K562 (cell line): ENCODE measurements at regions not wholly inside any gene's neighbourhood (a gene's known extent, or its start where the extent isn't known, plus 50 kb on each side); places are given as distances from the start of the nearest gene placed in this dataset.

Experiments used
- ATAC-seq: fragments of 200-7000 bp; cut with Tn5 transposase; 3 replicates; pipeline ENCODE4 v1.9.1; 2020; ENCODE audit warnings: moderate library complexity
- BruUV-seq: library from RNA; stranded (reverse); fragments of 400-500 nt; replicated peaks from 2 replicates; lab custom pipeline; 2021; lab: Mats Ljungman, UMichigan
- CTCF ChIA-PET: fragments of 300-600 bp; formaldehyde crosslinking; extraction: SDS; loops from one replicate; lab custom pipeline; 2021; ENCODE audit warnings: low intra/inter-chr PET ratio; lab: Yijun Ruan, JAX
- POLR2A ChIA-PET: fragments of 300-600, 350-650 bp; sonication (Branson Sonifier 250); formaldehyde crosslinking; extraction: SDS; loops from one replicate; lab custom pipeline; 2021; ENCODE audit warnings: antibody characterized with exemption, inconsistent platforms; lab: Yijun Ruan, JAX
- DNase-seq, 4 experiments: peaks; one replicate each; pipeline versions ENCODE4 v3.0.0 to v3.0.0-alpha.2; 2011 to 2018; ENCODE audit warnings: low spot score in 3 of 4, mixed read lengths in 3 of 4; ENCODE audit errors: extremely low read depth in 1 of 4
- FAIRE-seq: peaks from 2 replicates; lab custom pipeline; 2011; peaks lifted over from hg19 to GRCh38; lab: Jason Lieb, UNC
- H2AFZ ChIP-seq: 2 replicates; pipeline ENCODE4 v1.6.0; 2011; ENCODE audit warnings: low read depth, low read length, control low read depth, inconsistent platforms
- H3K27ac ChIP-seq: fragments of 200-600 bp; 3 replicates; pipeline ENCODE4 v1.8.0; 2011; ENCODE audit warnings: low read depth, mild to moderate bottlenecking, control low read depth, inconsistent platforms, low read length, moderate library complexity, mixed read lengths; ENCODE audit errors: extremely low read depth
- H3K27me3 ChIP-seq, 2 experiments: fragments of 300-600 bp in 1 of 2; 2 replicates in 1 of 2; 3 replicates in 1 of 2; pipeline versions ENCODE4 v1.6.0 to v1.8.0; 2011; ENCODE audit warnings: inconsistent platforms in 2 of 2, low read length in 2 of 2, mild to moderate bottlenecking in 1 of 2, mixed read lengths in 1 of 2, moderate library complexity in 1 of 2; ENCODE audit not compliant: control insufficient read depth in 2 of 2, insufficient read depth in 2 of 2
- H3K36me3 ChIP-seq: fragments of 300-600 bp; 3 replicates; pipeline ENCODE4 v1.8.0; 2011; ENCODE audit warnings: mild to moderate bottlenecking, low read length, inconsistent platforms; ENCODE audit not compliant: control insufficient read depth, insufficient read depth
- H3K4me1 ChIP-seq, 2 experiments: fragments of 200-600 bp in 1 of 2; replicated peaks in 1 of 2; 2 replicates in 1 of 2; 3 replicates in 1 of 2; pipeline versions ENCODE4 v1.5.1 to v1.8.0; 2011; ENCODE audit warnings: inconsistent platforms in 2 of 2, low read length in 2 of 2, mild to moderate bottlenecking in 1 of 2, mixed read lengths in 1 of 2, moderate library complexity in 1 of 2; ENCODE audit not compliant: control insufficient read depth in 2 of 2, insufficient read depth in 2 of 2
- H3K4me2 ChIP-seq: 2 replicates; pipeline ENCODE4 v1.6.1; 2011; ENCODE audit warnings: low read length, control low read depth, inconsistent platforms, mixed read lengths; ENCODE audit not compliant: insufficient read depth
- H3K4me3 ChIP-seq: fragments of 200-600 bp; sonication (generic), shearing (Covaris generic); 2 replicates; pipeline ENCODE4 v1.5.1; 2016; ENCODE audit warnings: control low read depth, inconsistent platforms
- H3K79me2 ChIP-seq: fragments of 200-600 bp; 3 replicates; pipeline ENCODE4 v1.8.0; 2011; ENCODE audit warnings: low read length, inconsistent platforms; ENCODE audit not compliant: control insufficient read depth, insufficient read depth
- H3K9ac ChIP-seq, 2 experiments: 2 replicates each; pipeline versions ENCODE4 v1.6.0 to v1.6.1; 2011; ENCODE audit warnings: low read depth in 2 of 2, low read length in 2 of 2, control low read depth in 1 of 2, inconsistent platforms in 1 of 2, mild to moderate bottlenecking in 1 of 2, mixed read lengths in 1 of 2; ENCODE audit not compliant: insufficient read depth in 1 of 2
- H3K9me1 ChIP-seq: one replicate; pipeline ENCODE4 v1.6.0; 2011; ENCODE audit warnings: inconsistent platforms, mild to moderate bottlenecking, low read length, moderate library complexity; ENCODE audit not compliant: control insufficient read depth, insufficient read depth
- H3K9me3 ChIP-seq: replicated peaks from 2 replicates; pipeline ENCODE4 v1.5.1; 2011; ENCODE audit warnings: low read depth, low read length, inconsistent platforms; ENCODE audit not compliant: control insufficient read depth, insufficient read depth
- H4K20me1 ChIP-seq: replicated peaks from 2 replicates; pipeline ENCODE4 v1.6.1; 2011; ENCODE audit warnings: low read length, inconsistent platforms, mixed read lengths; ENCODE audit not compliant: control insufficient read depth, insufficient read depth
- CBFA2T2 ChIP-seq: fragments of 450-650 bp; conservative IDR thresholded peaks from 2 replicates; pipeline ENCODE4 v1.6.1; 2017; ENCODE audit warnings: mild to moderate bottlenecking
- CREB1 ChIP-seq, 2 experiments: sonication (generic) in 1 of 2; formaldehyde crosslinking in 1 of 2; IDR thresholded peaks; 2 replicates each; pipeline versions ENCODE4 v1.6.1 to v1.8.0; 2012 to 2022; ENCODE audit warnings: inconsistent platforms in 1 of 2, mild to moderate bottlenecking in 1 of 2, missing genetic modification reagents in 1 of 2, moderate library complexity in 1 of 2
- FOXA1 ChIP-seq: fragments of 450-650 bp; IDR thresholded peaks from 2 replicates; pipeline ENCODE4 v1.6.1; 2016; ENCODE audit warnings: mild to moderate bottlenecking, borderline replicate concordance
- FUS ChIP-seq: fragments of 200-400 bp; formaldehyde crosslinking; optimal IDR thresholded peaks from 2 replicates; pipeline ENCODE3; 2017; ENCODE audit warnings: low read depth, low read length
- GATAD2A ChIP-seq: fragments of 450-650 bp; IDR thresholded peaks from 2 replicates; pipeline ENCODE4 v1.6.1; 2017
- HSF4 ChIP-seq: fragments of 250-450 bp; sonication (Bioruptor Pico); IDR thresholded peaks from 2 replicates; pipeline ENCODE4 v2.1.2; 2022; ENCODE audit warnings: mild to moderate bottlenecking, moderate library complexity, borderline replicate concordance
- ID3 ChIP-seq, 2 experiments: fragments of 250-450 bp in 1 of 2; fragments of 450-650 bp in 1 of 2; sonication (Bioruptor Pico) in 1 of 2; IDR thresholded peaks; 2 replicates each; pipeline versions ENCODE4 v1.6.1 to v1.8.0; 2016 to 2021; ENCODE audit warnings: mild to moderate bottlenecking in 2 of 2, moderate library complexity in 2 of 2, missing compliant biosample characterization in 1 of 2, missing genetic modification characterization in 1 of 2
- NCOA2 ChIP-seq, 2 experiments: fragments of 450-650 bp; IDR thresholded peaks; 2 replicates each; pipeline ENCODE4 v1.6.1; 2018; ENCODE audit warnings: mild to moderate bottlenecking in 2 of 2, moderate library complexity in 1 of 2; ENCODE audit not compliant: partially characterized antibody in 2 of 2
- RFX7 ChIP-seq: fragments of 250-450 bp; sonication (Bioruptor Pico); IDR thresholded peaks from 2 replicates; pipeline ENCODE4 v1.5.1; 2021; ENCODE audit warnings: mild to moderate bottlenecking
- SNAPC5 ChIP-seq: fragments of 250-450 bp; sonication (Bioruptor Pico); IDR thresholded peaks from 2 replicates; pipeline ENCODE4 v1.8.0; 2021; ENCODE audit warnings: moderate library complexity, mild to moderate bottlenecking, inconsistent platforms
- ZBTB49 ChIP-seq: sonication (generic); formaldehyde crosslinking; IDR thresholded peaks from 2 replicates; pipeline ENCODE4 v1.8.0; 2022; ENCODE audit warnings: missing genetic modification reagents, mild to moderate bottlenecking, borderline replicate concordance
- ZNF282 ChIP-seq: sonication (generic); formaldehyde crosslinking; IDR thresholded peaks from 2 replicates; pipeline ENCODE4 v1.8.1; 2023; ENCODE audit warnings: missing genetic modification reagents
- ZNF511 ChIP-seq: sonication (generic); formaldehyde crosslinking; IDR thresholded peaks from 2 replicates; pipeline ENCODE4 v1.8.0; 2022; ENCODE audit warnings: mild to moderate bottlenecking, missing genetic modification reagents
- ZNF518B ChIP-seq: fragments of 250-450 bp; sonication (Bioruptor Pico); IDR thresholded peaks from 2 replicates; pipeline ENCODE4 v1.5.0; 2021; ENCODE audit warnings: mild to moderate bottlenecking, moderate library complexity
- ZNF561 ChIP-seq: fragments of 450-650 bp; formaldehyde crosslinking; conservative IDR thresholded peaks from 2 replicates; pipeline ENCODE4 v1.4.0; 2020; ENCODE audit warnings: mild to moderate bottlenecking, moderate library complexity
- WGBS: fragments of 100-300 bp; shearing (Covaris generic); methylation state at CpG from one replicate; pipeline ENCODE4 v1.1.6; 2016; ENCODE audit warnings: low coverage, mixed read lengths; ENCODE audit not compliant: insufficient coverage; ENCODE audit errors: missing lambda C conversion rate; 5-methylcytosine and 5-hydroxymethylcytosine counted together
- in situ Hi-C: fragments of 300-500 bp; cut with MboI; formaldehyde crosslinking; loops from 4 replicates; pipeline ENCODE4 v1.15.0; 2018; ENCODE audit warnings: inconsistent platforms, mixed read lengths
- intact Hi-C: fragments of 100-400 bp; cut with micrococcal nuclease; formaldehyde crosslinking; loops from 2 replicates; pipeline ENCODE4 v1.14.2; 2022

GRCh38 chr9:115944166-115944948 lies 209.2 kb upstream of the PAPPA start:
- Histone ChIP-seq H3K36me3 (no peaks in the 10 kb centered on the region), H2AFZ (no peak overlapping the region), H3K27me3 (no peaks in the 10 kb centered on the region), H3K27ac (no peak overlapping the region), H3K9me3 (0 out of 2 replicates have a peak, but pooled peaks cover 2% of the 10 kb centered on the region), H3K9me1 (no peaks in the 10 kb centered on the region), H3K4me2 (no peak overlapping the region), H3K79me2 (no peaks in the 10 kb centered on the region), H3K4me1 (no peaks in the 10 kb centered on the region), H3K4me3 (no peak overlapping the region), H4K20me1 (no peaks in the 10 kb centered on the region), H3K9ac (no peak overlapping the region)
- DNase-seq (no peak), FAIRE-seq (no peak), ATAC-seq (no peak)
- POLR2A ChIA-PET, result no interaction called here
- 1% methylated on average over 10 of the region's 10 CpGs for WGBS
- CTCF ChIA-PET, result no interaction called here
- BruUV-seq, result no TSS peak
- in situ Hi-C loops, result no loop called here
- intact Hi-C loops, result no loop called here
- TF ChIP-seq RFX7 (CRISPR knock-in tag) (no peak), ZBTB49 (CRISPR knock-in tag) (no peak), GATAD2A (no peak), ZNF511 (no peak), ZNF518B (CRISPR knock-in tag) (no peak), CBFA2T2 (no peak), FOXA1 (no peak), CREB1 (IDR thresholded peaks at IDR 0.05) (no peak), CREB1 (CRISPR knock-in tag; IDR thresholded peaks at IDR 0.05) (no peak), FUS (no peak), ID3 (CRISPR knock-in tag; IDR thresholded peaks at IDR 0.05) (no peak), ID3 (tag; IDR thresholded peaks at IDR 0.05) (no peak), NCOA2 (IDR thresholded peaks at IDR 0.05; ENCODE audit: partially characterized antibody in 2 of 2) (no peak), HSF4 (CRISPR knock-in tag) (no peak), ZNF561 (CRISPR knock-in tag) (no peak), SNAPC5 (CRISPR knock-in tag) (no peak), ZNF282 (CRISPR knock-in tag) (no peak)
